ENCODE measurements at regions not wholly inside any gene's neighbourhood (a gene's known extent, or its start where the extent isn't known, plus 50 kb on each side); places are given as distances from the start of the nearest gene placed in this dataset.

- intact Hi-C loops (cut with DNase I), result no loop called here
- peaks cover 9% of the 10 kb centered on the region for H3K4me1 ChIP-seq
- no peak for TF ChIP-seq CTCF (IDR thresholded peaks at IDR 0.05)
- no peaks in the 10 kb centered on the region for H3K27me3 ChIP-seq
- no peak overlapping the region for H3K4me3 ChIP-seq
- H3K27ac ChIP-seq, result no peak overlapping the region
- ATAC-seq (no peak), DNase-seq (no peak)
- H3K9me3 ChIP-seq, result no peaks in the 10 kb centered on the region
- no peaks in the 10 kb centered on the region for H3K36me3 ChIP-seq
These were observed 487.9 kb downstream of the PCNX1 start for GRCh38 chr14:71395151-71395604.

GRCh38 chr14:71395636-71396035 is 488.4 kb downstream of the PCNX1 start:
- Histone ChIP-seq H3K27me3 (no peaks in the 10 kb centered on the region), H3K4me1 (peaks cover 9% of the 10 kb centered on the region), H3K9me3 (no peaks in the 10 kb centered on the region), H3K27ac (no peak overlapping the region), H3K4me3 (no peak overlapping the region), H3K36me3 (no peaks in the 10 kb centered on the region)
- no peak for DNase-seq
- ATAC-seq, result no peak
- TF ChIP-seq CTCF (IDR thresholded peaks at IDR 0.05), result no peak
- intact Hi-C loops (cut with DNase I), result no loop called here

- no peaks in the 10 kb centered on the region for H3K36me3 ChIP-seq
These were observed 488.9 kb downstream of the PCNX1 start for GRCh38 chr14:71396050-71396677.

GRCh38 chr14:71397371-71397770 is 490.1 kb downstream of the PCNX1 start:
- ATAC-seq, result no peak
- Histone ChIP-seq H3K4me3 (no peak overlapping the region), H3K9me3 (no peaks in the 10 kb centered on the region), H3K4me1 (peaks cover 9% of the 10 kb centered on the region), H3K27me3 (no peaks in the 10 kb centered on the region), H3K36me3 (no peaks in the 10 kb centered on the region), H3K27ac (no peak overlapping the region)
- TF ChIP-seq CTCF (IDR thresholded peaks at IDR 0.05), result no peak
- no peak for DNase-seq
- intact Hi-C loops (cut with DNase I), result no loop called here

More at GRCh38 chr14:71396050-71396677, 488.9 kb downstream of the PCNX1 start:
- no peak overlapping the region for H3K27ac ChIP-seq
- no peaks in the 10 kb centered on the region for H3K27me3 ChIP-seq
- ATAC-seq (no peak), DNase-seq (no peak)
- H3K4me1 ChIP-seq, result peaks cover 9% of the 10 kb centered on the region
- no peaks in the 10 kb centered on the region for H3K9me3 ChIP-seq
- H3K4me3 ChIP-seq, result no peak overlapping the region
- TF ChIP-seq CTCF (IDR thresholded peaks at IDR 0.05), result no peak
- intact Hi-C loops (cut with DNase I), result no loop called here

- peaks cover 9% of the 10 kb centered on the region for H3K4me1 ChIP-seq
- no peaks in the 10 kb centered on the region for H3K9me3 ChIP-seq
- no peaks in the 10 kb centered on the region for H3K36me3 ChIP-seq
- TF ChIP-seq CTCF (IDR thresholded peaks at IDR 0.05), result no peak
- no peak for DNase-seq
- H3K27me3 ChIP-seq, result no peaks in the 10 kb centered on the region
- ATAC-seq, result no peak
- H3K27ac ChIP-seq, result peak overlapping the region; percentile 21
- H3K4me3 ChIP-seq, result no peak overlapping the region
- intact Hi-C loops (cut with DNase I), result no loop called here
These were observed 491.2 kb downstream of the PCNX1 start for GRCh38 chr14:71398450-71398849.

- ATAC-seq (peak; percentile 90), DNase-seq (no peak)
- peaks cover 9% of the 10 kb centered on the region for H3K4me1 ChIP-seq
- H3K36me3 ChIP-seq, result no peaks in the 10 kb centered on the region
- H3K27ac ChIP-seq, result peak overlapping the region; percentile 67
- no peak for TF ChIP-seq CTCF (IDR thresholded peaks at IDR 0.05)
- no peaks in the 10 kb centered on the region for H3K27me3 ChIP-seq
- no peaks in the 10 kb centered on the region for H3K9me3 ChIP-seq
- intact Hi-C loops (cut with DNase I), result no loop called here
- H3K4me3 ChIP-seq, result no peak overlapping the region
These were observed 491.8 kb downstream of the PCNX1 start for GRCh38 chr14:71399057-71399487.

Data from upper lobe of right lung (tissue), 1 donor.